PC-9 (cell line): ENCODE measurements at regions not wholly inside any gene's neighbourhood (a gene's known extent, or its start where the extent isn't known, plus 50 kb on each side); places are given as distances from the start of the nearest gene placed in this dataset.

Source experiments
- CTCF ChIP-seq: fragments of 200-600 bp; sonication (generic); conservative IDR thresholded peaks from 2 replicates; pipeline ENCODE4 v1.6.1; 2017; ENCODE audit warnings: mixed run types, antibody characterized with exemption, mild to moderate bottlenecking, moderate library complexity
- EZH2 ChIP-seq: fragments of 200-600 bp; sonication (generic); IDR thresholded peaks from 2 replicates; pipeline ENCODE4 v1.8.0; 2017; ENCODE audit warnings: antibody characterized with exemption, low read depth

GRCh38 chr13:78129823-78130222 lies 211.2 kb upstream of the EDNRB start:
- TF ChIP-seq CTCF (no peak), EZH2 (no peak)
